Lower lobe of right lung (tissue), 2 donors: ENCODE measurements at regions not wholly inside any gene's neighbourhood (a gene's known extent, or its start where the extent isn't known, plus 50 kb on each side); places are given as distances from the start of the nearest gene placed in this dataset.

Experiments used
- ATAC-seq, 2 donors: fragments of 200-7000 bp; cut with Tn5 transposase; one replicate each; pipeline ENCODE4 v1.9.1; 2020 to 2022; ENCODE audit warnings: mild to moderate bottlenecking in 2 of 2, moderate library complexity in 2 of 2
- DNase-seq: peaks from one replicate; pipeline ENCODE4 v3.0.0-alpha.2; 2020
- H3K27ac ChIP-seq: fragments of 200-600 bp; one replicate; pipeline ENCODE4 v1.8.0; 2022
- H3K27me3 ChIP-seq: fragments of 200-600 bp; one replicate; pipeline ENCODE4 v1.8.0; 2022; ENCODE audit warnings: low read depth
- H3K36me3 ChIP-seq: fragments of 200-600 bp; one replicate; pipeline ENCODE4 v1.8.0; 2022; ENCODE audit warnings: mild to moderate bottlenecking
- H3K4me1 ChIP-seq: fragments of 200-600 bp; one replicate; pipeline ENCODE4 v1.8.0; 2022
- H3K4me3 ChIP-seq: fragments of 200-600 bp; one replicate; pipeline ENCODE4 v1.8.0; 2022; ENCODE audit warnings: mild to moderate bottlenecking
- H3K9me3 ChIP-seq: fragments of 200-600 bp; one replicate; pipeline ENCODE4 v1.8.0; 2022
- CTCF ChIP-seq: fragments of 200-600 bp; IDR thresholded peaks from one replicate; pipeline ENCODE4 v1.8.0; 2022; ENCODE audit warnings: antibody characterized with exemption, mild to moderate bottlenecking
- intact Hi-C: fragments of 100-400 bp; cut with DNase I; formaldehyde crosslinking; loops from one replicate; pipeline ENCODE4 v1.11.0; 2022
- donor health status: DM: no; HTN: yes; CAD: no; lungs with severe emphysema.

- Histone ChIP-seq H3K27ac (no peak overlapping the region), H3K27me3 (no peaks in the 10 kb centered on the region), H3K4me3 (no peak overlapping the region), H3K9me3 (no peaks in the 10 kb centered on the region), H3K36me3 (no peaks in the 10 kb centered on the region), H3K4me1 (no peaks in the 10 kb centered on the region)
- DNase-seq = no peak
- intact Hi-C loops = no loop called here
- no peak for ATAC-seq
- TF ChIP-seq CTCF = no peak
Measured at GRCh38 chr3:182300266-182300665, 493.0 kb upstream of the ATP11B start.

- H3K36me3 ChIP-seq = no peaks in the 10 kb centered on the region
- intact Hi-C loops = no loop called here
- DNase-seq (no peak), ATAC-seq (no peak)
- H3K9me3 ChIP-seq = no peaks in the 10 kb centered on the region
- no peak overlapping the region for H3K27ac ChIP-seq
- TF ChIP-seq CTCF = no peak
- H3K4me1 ChIP-seq = no peaks in the 10 kb centered on the region
- no peak overlapping the region for H3K4me3 ChIP-seq
- no peaks in the 10 kb centered on the region for H3K27me3 ChIP-seq
Measured at GRCh38 chr3:182303169-182303568, 490.1 kb upstream of the ATP11B start.

GRCh38 chr3:182305881-182306665 lies 487.2 kb upstream of the ATP11B start:
- no peaks in the 10 kb centered on the region for H3K4me1 ChIP-seq
- no peaks in the 10 kb centered on the region for H3K27me3 ChIP-seq
- ATAC-seq (no peak), DNase-seq (no peak)
- H3K9me3 ChIP-seq = no peaks in the 10 kb centered on the region
- no peaks in the 10 kb centered on the region for H3K36me3 ChIP-seq
- no peak overlapping the region for H3K27ac ChIP-seq
- H3K4me3 ChIP-seq = no peak overlapping the region
- TF ChIP-seq CTCF = no peak
- intact Hi-C loops = no loop called here

- intact Hi-C loops = no loop called here
- H3K27ac ChIP-seq = no peak overlapping the region
- H3K4me1 ChIP-seq = no peaks in the 10 kb centered on the region
- H3K36me3 ChIP-seq = no peaks in the 10 kb centered on the region
- no peak overlapping the region for H3K4me3 ChIP-seq
- TF ChIP-seq CTCF = no peak
- H3K9me3 ChIP-seq = no peaks in the 10 kb centered on the region
- H3K27me3 ChIP-seq = no peaks in the 10 kb centered on the region
- no peak for ATAC-seq
- DNase-seq = no peak
Measured at GRCh38 chr3:182308328-182308727, 485.0 kb upstream of the ATP11B start.

- intact Hi-C loops = no loop called here
- Histone ChIP-seq H3K36me3 (no peaks in the 10 kb centered on the region), H3K27me3 (no peaks in the 10 kb centered on the region), H3K4me1 (no peaks in the 10 kb centered on the region), H3K9me3 (no peaks in the 10 kb centered on the region), H3K27ac (no peak overlapping the region), H3K4me3 (no peak overlapping the region)
- ATAC-seq (no peak), DNase-seq (no peak)
- TF ChIP-seq CTCF = no peak
Measured at GRCh38 chr3:182309120-182309519, 484.2 kb upstream of the ATP11B start.
